HL-60 (cell line): ENCODE measurements at regions not wholly inside any gene's neighbourhood (a gene's known extent, or its start where the extent isn't known, plus 50 kb on each side); places are given as distances from the start of the nearest gene placed in this dataset.

Experiments
- DNase-seq, 2 experiments: peaks; one replicate each; pipeline ENCODE4 v3.0.0-alpha.2; 2010 to 2020; ENCODE audit warnings: low read depth in 1 of 2, low spot score in 1 of 2
- H3K27ac ChIP-seq: fragments of 250-450 bp; sonication (Bioruptor Pico); replicated peaks from 2 replicates; pipeline ENCODE4 v1.5.1; 2020; ENCODE audit warnings: mild to moderate bottlenecking, moderate library complexity
- H3K27me3 ChIP-seq: fragments of 250-450 bp; sonication (Bioruptor Pico); 2 replicates; pipeline ENCODE4 v1.5.1; 2021; ENCODE audit warnings: mild to moderate bottlenecking, moderate library complexity; ENCODE audit not compliant: insufficient read depth, poor library complexity, severe bottlenecking
- H3K4me3 ChIP-seq: replicated peaks from 2 replicates; pipeline ENCODE4 v1.5.1; 2011; ENCODE audit warnings: mild to moderate bottlenecking, control low read depth, low read length; ENCODE audit not compliant: insufficient read depth
- GABPA ChIP-seq: IDR thresholded peaks from 2 replicates; pipeline ENCODE4 v1.6.1; 2012; ENCODE audit warnings: low read depth
- POLR2AphosphoS5 ChIP-seq: IDR thresholded peaks from 2 replicates; pipeline ENCODE4 v1.6.1; 2012; ENCODE audit warnings: low read depth
- SPI1 ChIP-seq: IDR thresholded peaks from 2 replicates; pipeline ENCODE4 v1.6.1; 2012; ENCODE audit warnings: low read depth, mild to moderate bottlenecking, borderline replicate concordance
- TF ChIP-seq, protein P1 (sequence below): IDR thresholded peaks from 2 replicates; pipeline ENCODE4 v1.6.1; 2012; ENCODE audit warnings: low read depth; ENCODE audit not compliant: insufficient replicate concordance
- TF ChIP-seq, protein P2 (sequence below): IDR thresholded peaks from one replicate; pipeline ENCODE4 v1.5.1; 2011; ENCODE audit warnings: low read length, control low read depth, inconsistent platforms; ENCODE audit not compliant: insufficient read depth

DNA sequence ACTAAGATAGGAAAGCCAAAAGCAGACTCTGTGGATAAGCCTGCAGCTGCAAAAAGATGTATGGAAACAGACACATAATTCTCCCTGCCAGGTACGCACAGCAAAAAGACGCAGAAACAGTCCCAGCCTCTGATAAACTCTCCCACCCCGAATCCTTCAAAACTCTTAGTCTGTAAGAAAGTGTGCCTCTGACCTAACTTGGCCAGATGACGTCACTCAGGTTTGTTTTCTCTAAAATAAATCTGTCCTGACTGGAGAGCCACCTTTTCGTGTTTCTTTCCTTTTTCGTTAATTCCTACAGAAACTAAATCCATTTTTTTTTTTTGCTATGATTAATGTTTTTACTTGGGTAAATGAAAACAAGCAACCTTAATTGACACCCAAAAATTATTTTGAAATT is 793.8 kb downstream of the SORCS1 start:
- DNase-seq = no peak
- no peak overlapping the region for H3K27ac ChIP-seq
- no peaks in the 10 kb centered on the region for H3K27me3 ChIP-seq
- no peak overlapping the region for H3K4me3 ChIP-seq
- no peak for TF ChIP-seq SPI1
- no peak for TF ChIP-seq POLR2AphosphoS5
- TF ChIP-seq, protein P1, sequence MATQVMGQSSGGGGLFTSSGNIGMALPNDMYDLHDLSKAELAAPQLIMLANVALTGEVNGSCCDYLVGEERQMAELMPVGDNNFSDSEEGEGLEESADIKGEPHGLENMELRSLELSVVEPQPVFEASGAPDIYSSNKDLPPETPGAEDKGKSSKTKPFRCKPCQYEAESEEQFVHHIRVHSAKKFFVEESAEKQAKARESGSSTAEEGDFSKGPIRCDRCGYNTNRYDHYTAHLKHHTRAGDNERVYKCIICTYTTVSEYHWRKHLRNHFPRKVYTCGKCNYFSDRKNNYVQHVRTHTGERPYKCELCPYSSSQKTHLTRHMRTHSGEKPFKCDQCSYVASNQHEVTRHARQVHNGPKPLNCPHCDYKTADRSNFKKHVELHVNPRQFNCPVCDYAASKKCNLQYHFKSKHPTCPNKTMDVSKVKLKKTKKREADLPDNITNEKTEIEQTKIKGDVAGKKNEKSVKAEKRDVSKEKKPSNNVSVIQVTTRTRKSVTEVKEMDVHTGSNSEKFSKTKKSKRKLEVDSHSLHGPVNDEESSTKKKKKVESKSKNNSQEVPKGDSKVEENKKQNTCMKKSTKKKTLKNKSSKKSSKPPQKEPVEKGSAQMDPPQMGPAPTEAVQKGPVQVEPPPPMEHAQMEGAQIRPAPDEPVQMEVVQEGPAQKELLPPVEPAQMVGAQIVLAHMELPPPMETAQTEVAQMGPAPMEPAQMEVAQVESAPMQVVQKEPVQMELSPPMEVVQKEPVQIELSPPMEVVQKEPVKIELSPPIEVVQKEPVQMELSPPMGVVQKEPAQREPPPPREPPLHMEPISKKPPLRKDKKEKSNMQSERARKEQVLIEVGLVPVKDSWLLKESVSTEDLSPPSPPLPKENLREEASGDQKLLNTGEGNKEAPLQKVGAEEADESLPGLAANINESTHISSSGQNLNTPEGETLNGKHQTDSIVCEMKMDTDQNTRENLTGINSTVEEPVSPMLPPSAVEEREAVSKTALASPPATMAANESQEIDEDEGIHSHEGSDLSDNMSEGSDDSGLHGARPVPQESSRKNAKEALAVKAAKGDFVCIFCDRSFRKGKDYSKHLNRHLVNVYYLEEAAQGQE = no peak
- TF ChIP-seq, protein P2, sequence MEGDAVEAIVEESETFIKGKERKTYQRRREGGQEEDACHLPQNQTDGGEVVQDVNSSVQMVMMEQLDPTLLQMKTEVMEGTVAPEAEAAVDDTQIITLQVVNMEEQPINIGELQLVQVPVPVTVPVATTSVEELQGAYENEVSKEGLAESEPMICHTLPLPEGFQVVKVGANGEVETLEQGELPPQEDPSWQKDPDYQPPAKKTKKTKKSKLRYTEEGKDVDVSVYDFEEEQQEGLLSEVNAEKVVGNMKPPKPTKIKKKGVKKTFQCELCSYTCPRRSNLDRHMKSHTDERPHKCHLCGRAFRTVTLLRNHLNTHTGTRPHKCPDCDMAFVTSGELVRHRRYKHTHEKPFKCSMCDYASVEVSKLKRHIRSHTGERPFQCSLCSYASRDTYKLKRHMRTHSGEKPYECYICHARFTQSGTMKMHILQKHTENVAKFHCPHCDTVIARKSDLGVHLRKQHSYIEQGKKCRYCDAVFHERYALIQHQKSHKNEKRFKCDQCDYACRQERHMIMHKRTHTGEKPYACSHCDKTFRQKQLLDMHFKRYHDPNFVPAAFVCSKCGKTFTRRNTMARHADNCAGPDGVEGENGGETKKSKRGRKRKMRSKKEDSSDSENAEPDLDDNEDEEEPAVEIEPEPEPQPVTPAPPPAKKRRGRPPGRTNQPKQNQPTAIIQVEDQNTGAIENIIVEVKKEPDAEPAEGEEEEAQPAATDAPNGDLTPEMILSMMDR = no peak
- no peak for TF ChIP-seq GABPA

DNA sequence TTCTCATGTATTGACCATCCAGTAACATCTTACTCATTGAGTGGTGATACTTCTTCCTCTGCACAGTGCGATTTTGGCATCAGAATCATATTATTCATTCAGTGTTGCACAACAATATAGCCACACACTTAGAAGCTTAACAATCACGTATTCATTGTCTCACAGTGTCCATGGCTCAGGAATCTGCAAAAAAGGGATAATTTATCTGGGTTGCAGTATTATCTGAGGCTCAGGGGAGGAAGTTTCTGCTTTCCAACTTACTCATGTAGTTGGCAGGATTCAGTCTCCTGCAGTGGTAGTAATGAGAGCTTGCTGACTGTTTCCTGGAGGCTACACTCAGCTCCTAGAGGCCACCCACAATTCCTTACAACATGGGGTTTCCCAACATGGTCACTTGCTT is 803.6 kb downstream of the SORCS1 start:
- no peak for DNase-seq
- Histone ChIP-seq H3K27me3 (no peaks in the 10 kb centered on the region), H3K4me3 (no peak overlapping the region), H3K27ac (no peak overlapping the region)
- no peak for TF ChIP-seq SPI1
- no peak for TF ChIP-seq GABPA
- TF ChIP-seq POLR2AphosphoS5 = no peak
- TF ChIP-seq, protein P1 = no peak
- TF ChIP-seq, protein P2 = no peak

DNA sequence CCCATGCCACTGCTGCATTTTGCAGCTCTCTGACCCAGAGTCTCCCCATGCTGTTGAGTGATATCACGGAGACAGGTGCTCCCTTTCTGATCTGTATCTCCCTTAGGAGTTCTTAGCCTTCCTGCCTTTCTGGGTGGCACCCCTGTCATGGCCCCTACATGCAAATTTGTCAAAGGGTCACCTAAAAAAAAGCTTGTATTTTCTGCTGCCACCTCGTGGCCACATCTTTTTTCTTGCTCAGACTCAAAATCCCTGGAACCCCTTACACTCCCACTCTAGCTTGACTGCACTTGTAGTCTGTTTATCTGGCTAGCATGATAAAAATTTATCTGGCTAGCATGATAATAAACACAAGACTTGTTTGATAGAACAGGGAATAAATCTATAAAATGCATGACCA is 809.1 kb downstream of the SORCS1 start:
- Histone ChIP-seq H3K27me3 (no peaks in the 10 kb centered on the region), H3K27ac (no peak overlapping the region), H3K4me3 (no peak overlapping the region)
- TF ChIP-seq, protein P2 = no peak
- TF ChIP-seq POLR2AphosphoS5 (no peak), GABPA (no peak), SPI1 (no peak)
- TF ChIP-seq, protein P1 = no peak
- no peak for DNase-seq
